Stimulated activated naive CD8-positive, alpha-beta T cell treated with anti-CD3 and anti-CD28 coated beads, Interleukin-15, amount 100 ng/mL, for 72 hours (primary cell): ENCODE measurements at regions not wholly inside any gene's neighbourhood (a gene's known extent, or its start where the extent isn't known, plus 50 kb on each side); places are given as distances from the start of the nearest gene placed in this dataset.
"Not testable (repeated sequence)": the region's sequence is repeated elsewhere in the genome, so short reads cannot be mapped to it uniquely, and the experiment has no call there.

Source experiments
- ATAC-seq: fragments of 150-1000 bp; cut with Tn5 transposase; 2 replicates; pipeline ENCODE4 v1.10.0; 2021; ENCODE audit warnings: mild to moderate bottlenecking, moderate library complexity
- DNase-seq, 2 donors: peaks; one replicate each; pipeline ENCODE4 v3.0.0; 2021 to 2022
- H3K27ac Mint-ChIP-seq, 2 donors: one replicate each; pipeline ENCODE4 v1.8.0; 2022; ENCODE audit warnings: mild to moderate bottlenecking in 2 of 2, mixed read lengths in 2 of 2, moderate library complexity in 2 of 2
- H3K27me3 Mint-ChIP-seq: one replicate; pipeline ENCODE4 v1.8.0; 2022; ENCODE audit warnings: mixed read lengths
- H3K4me1 Mint-ChIP-seq: one replicate; pipeline ENCODE4 v1.8.0; 2022; ENCODE audit warnings: mild to moderate bottlenecking, mixed read lengths
- H3K4me3 Mint-ChIP-seq, 2 donors: one replicate each; pipeline ENCODE4 v1.8.0; 2022; ENCODE audit warnings: mild to moderate bottlenecking in 2 of 2, mixed read lengths in 2 of 2, moderate library complexity in 1 of 2
- H3K9me3 Mint-ChIP-seq, 2 donors: one replicate each; pipeline ENCODE4 v1.8.0; 2022; ENCODE audit warnings: mixed read lengths in 2 of 2

- no peak overlapping the region for H3K4me3 Mint-ChIP-seq
These were observed 121.6 kb upstream of the MXRA5 start for GRCh38 chrX:3468031-3468430.

GRCh38 chrX:3465017-3465416, 118.6 kb upstream of the MXRA5 start:
- DNase-seq (no peak), ATAC-seq (no peak)
- H3K9me3 Mint-ChIP-seq = no peaks in the 10 kb centered on the region
- no peaks in the 10 kb centered on the region for H3K27me3 Mint-ChIP-seq
- no peak overlapping the region for H3K4me3 Mint-ChIP-seq
- no peaks in the 10 kb centered on the region for H3K4me1 Mint-ChIP-seq
- H3K27ac Mint-ChIP-seq = no peak overlapping the region

More at GRCh38 chrX:3468031-3468430, 121.6 kb upstream of the MXRA5 start:
- DNase-seq = no peak
- no peaks in the 10 kb centered on the region for H3K4me1 Mint-ChIP-seq
- ATAC-seq = no peak
- H3K27ac Mint-ChIP-seq = no peak overlapping the region
- no peaks in the 10 kb centered on the region for H3K9me3 Mint-ChIP-seq
- no peaks in the 10 kb centered on the region for H3K27me3 Mint-ChIP-seq

DNA sequence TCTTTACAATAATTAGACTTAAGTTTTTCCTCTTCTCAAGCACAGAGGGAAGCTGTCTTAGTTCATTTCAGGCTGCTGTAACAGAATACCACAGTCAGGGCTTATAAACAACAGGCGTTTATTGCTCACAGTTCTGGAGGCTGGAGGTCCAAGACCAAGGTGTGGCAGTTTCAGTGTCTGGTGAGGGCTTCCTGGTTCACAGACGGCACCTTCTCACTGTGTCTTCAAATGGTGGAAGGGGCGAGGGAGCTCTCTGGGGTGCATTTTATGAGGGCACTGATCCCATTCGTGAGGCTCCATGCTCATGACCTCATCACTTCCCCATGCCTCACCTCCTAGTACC, 115.7 kb upstream of the MXRA5 start:
- Mint-ChIP-seq H3K27me3 (no peaks in the 10 kb centered on the region), H3K4me1 (no peaks in the 10 kb centered on the region), H3K4me3 (no peak overlapping the region), H3K9me3 (peaks cover 0 to 7% of the 10 kb centered on the region in 2 donors), H3K27ac (no peak overlapping the region)
- DNase-seq = no peak
- no peak for ATAC-seq

- Mint-ChIP-seq H3K4me1 (no peaks in the 10 kb centered on the region), H3K9me3 (peaks cover 0 to 7% of the 10 kb centered on the region in 2 donors), H3K4me3 (no peak overlapping the region), H3K27me3 (no peaks in the 10 kb centered on the region), H3K27ac (no peak overlapping the region)
- no peak for ATAC-seq
- DNase-seq = no peak
These were observed 115.1 kb upstream of the MXRA5 start for GRCh38 chrX:3461397-3462165.

- peaks cover 0 to 7% of the 10 kb centered on the region in 2 donors for H3K9me3 Mint-ChIP-seq
- DNase-seq (no peak), ATAC-seq (no peak)
- no peaks in the 10 kb centered on the region for H3K4me1 Mint-ChIP-seq
- no peaks in the 10 kb centered on the region for H3K27me3 Mint-ChIP-seq
- no peak overlapping the region for H3K27ac Mint-ChIP-seq
- no peak overlapping the region for H3K4me3 Mint-ChIP-seq
These were observed 109.3 kb upstream of the MXRA5 start for GRCh38 chrX:3455796-3456195.

GRCh38 chrX:3451571-3451970, 105.1 kb upstream of the MXRA5 start:
- H3K4me1 Mint-ChIP-seq = no peaks in the 10 kb centered on the region
- no peak overlapping the region for H3K27ac Mint-ChIP-seq
- DNase-seq (no peak), ATAC-seq (no peak)
- no peak overlapping the region for H3K4me3 Mint-ChIP-seq
- peaks cover 0 to 8% of the 10 kb centered on the region in 2 donors for H3K9me3 Mint-ChIP-seq
- H3K27me3 Mint-ChIP-seq = no peaks in the 10 kb centered on the region

DNA sequence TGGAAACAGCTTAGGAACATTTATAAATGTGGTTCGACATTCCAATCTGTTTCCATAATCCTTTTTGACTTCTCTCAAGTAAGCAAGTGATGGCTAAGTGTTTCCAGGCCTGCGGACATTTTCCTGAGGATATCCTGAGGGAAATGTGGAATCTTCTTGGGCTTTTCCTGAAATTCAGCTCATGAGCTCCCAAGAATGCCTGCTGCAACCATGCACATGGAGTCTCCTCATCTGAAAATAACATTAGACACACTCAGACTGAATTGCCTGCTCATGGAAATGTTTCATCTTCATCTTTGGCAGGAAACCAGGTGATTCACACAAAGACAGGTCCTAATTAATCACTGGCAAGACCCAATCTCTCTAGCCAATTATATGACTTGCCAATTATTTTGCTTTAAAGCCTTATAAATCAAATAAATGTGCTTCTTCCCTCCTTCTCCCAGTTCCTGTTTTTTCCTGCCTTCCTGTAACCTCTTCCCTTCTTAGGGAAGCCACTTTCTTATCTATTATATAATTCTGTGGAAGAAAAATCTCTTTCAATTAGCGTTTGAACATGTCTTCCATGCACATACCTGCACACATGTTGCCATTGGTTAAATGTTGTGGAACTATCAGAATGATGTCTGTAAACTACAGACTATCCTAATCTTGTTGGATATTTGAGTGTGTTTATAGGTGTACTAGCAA, 104.6 kb upstream of the MXRA5 start:
- ATAC-seq = no peak
- no peaks in the 10 kb centered on the region for H3K4me1 Mint-ChIP-seq
- H3K27me3 Mint-ChIP-seq = no peaks in the 10 kb centered on the region
- no peak overlapping the region for H3K4me3 Mint-ChIP-seq
- no peak overlapping the region for H3K27ac Mint-ChIP-seq
- no peak for DNase-seq
- H3K9me3 Mint-ChIP-seq = peaks cover 0 to 8% of the 10 kb centered on the region in 2 donors

DNA sequence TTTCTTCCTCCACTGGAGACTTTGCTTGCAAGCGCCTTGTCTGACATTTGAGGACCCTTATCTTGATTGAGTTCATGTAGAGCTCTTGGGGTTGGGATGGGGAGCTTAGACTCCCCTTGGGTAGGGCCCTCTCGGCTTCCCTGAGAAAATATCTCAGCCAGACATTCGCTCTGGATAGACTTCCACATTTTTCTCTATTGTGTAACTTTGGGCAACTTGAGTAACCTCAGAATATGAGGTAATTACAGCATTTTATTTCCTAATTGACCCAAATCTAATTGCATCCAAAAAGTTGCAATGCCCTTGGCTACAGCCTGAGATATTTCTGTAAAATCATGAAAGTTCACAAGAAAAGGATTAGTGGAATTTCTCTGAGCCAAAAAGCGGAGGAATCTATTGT, 102.8 kb upstream of the MXRA5 start:
- H3K27ac Mint-ChIP-seq = no peak overlapping the region
- no peaks in the 10 kb centered on the region for H3K4me1 Mint-ChIP-seq
- peaks cover 0 to 8% of the 10 kb centered on the region in 2 donors for H3K9me3 Mint-ChIP-seq
- ATAC-seq = no peak
- no peak overlapping the region for H3K4me3 Mint-ChIP-seq
- no peak for DNase-seq
- no peaks in the 10 kb centered on the region for H3K27me3 Mint-ChIP-seq

DNA sequence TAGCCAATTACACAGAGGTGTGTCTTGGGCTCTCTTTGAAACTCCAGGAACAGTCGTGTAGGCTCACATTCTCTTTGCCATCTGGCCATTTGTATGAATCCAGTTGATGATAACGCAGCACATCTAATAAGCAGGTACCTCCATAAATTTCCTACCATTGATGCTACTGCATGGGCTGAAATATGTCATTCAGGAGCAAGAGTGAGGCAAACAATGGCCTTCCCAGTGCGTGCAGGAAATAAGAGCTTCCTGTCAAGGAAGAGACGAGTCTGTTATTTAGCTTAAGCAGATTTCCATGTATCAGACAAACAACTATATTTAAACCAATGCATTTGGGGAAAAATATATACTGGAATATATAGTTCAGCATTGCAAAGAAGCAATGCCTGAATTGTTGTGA, 102.1 kb upstream of the MXRA5 start:
- H3K4me3 Mint-ChIP-seq = no peak overlapping the region
- DNase-seq (no peak), ATAC-seq (no peak)
- no peak overlapping the region for H3K27ac Mint-ChIP-seq
- no peaks in the 10 kb centered on the region for H3K27me3 Mint-ChIP-seq
- H3K9me3 Mint-ChIP-seq = peaks cover 0 to 8% of the 10 kb centered on the region in 2 donors
- no peaks in the 10 kb centered on the region for H3K4me1 Mint-ChIP-seq

GRCh38 chrX:3445806-3446490, 99.5 kb upstream of the MXRA5 start:
- H3K4me3 Mint-ChIP-seq = no peak overlapping the region
- H3K4me1 Mint-ChIP-seq = no peaks in the 10 kb centered on the region
- no peaks in the 10 kb centered on the region for H3K27me3 Mint-ChIP-seq
- peaks cover 0 to 8% of the 10 kb centered on the region in 2 donors for H3K9me3 Mint-ChIP-seq
- H3K27ac Mint-ChIP-seq = no peak overlapping the region
- no peak for ATAC-seq
- DNase-seq = no peak

DNA sequence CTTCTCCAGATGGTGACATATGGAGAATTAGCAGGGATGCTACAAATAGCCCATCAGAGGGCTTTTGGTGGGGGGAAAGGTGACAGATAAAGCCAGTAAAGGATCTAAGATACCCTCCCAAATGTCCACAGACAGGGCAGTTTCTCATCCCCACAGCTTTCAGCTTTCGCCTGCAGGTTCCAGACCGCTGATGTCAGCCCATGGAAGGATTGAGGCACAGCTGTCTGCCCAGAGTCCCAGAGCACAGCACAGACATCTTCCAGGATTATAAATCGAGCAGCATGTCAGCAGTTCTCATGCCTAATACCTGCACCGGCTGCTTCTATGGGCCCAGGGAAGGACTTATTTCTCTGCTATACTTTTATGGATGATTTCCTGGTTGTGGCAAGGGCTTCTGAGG, 96.7 kb upstream of the MXRA5 start:
- Mint-ChIP-seq H3K27me3 (no peaks in the 10 kb centered on the region), H3K27ac (no peak overlapping the region), H3K4me1 (no peaks in the 10 kb centered on the region), H3K9me3 (peaks cover 0 to 6% of the 10 kb centered on the region in 2 donors), H3K4me3 (no peak overlapping the region)
- DNase-seq = no peak
- no peak for ATAC-seq

- H3K9me3 Mint-ChIP-seq = peaks cover 0 to under 1% of the 10 kb centered on the region in 2 donors
- no peak overlapping the region for H3K4me3 Mint-ChIP-seq
- no peak overlapping the region for H3K27ac Mint-ChIP-seq
- no peak for DNase-seq
- no peaks in the 10 kb centered on the region for H3K27me3 Mint-ChIP-seq
- no peaks in the 10 kb centered on the region for H3K4me1 Mint-ChIP-seq
- ATAC-seq = no peak
These were observed 96.2 kb upstream of the MXRA5 start for GRCh38 chrX:3442691-3443090.

DNA sequence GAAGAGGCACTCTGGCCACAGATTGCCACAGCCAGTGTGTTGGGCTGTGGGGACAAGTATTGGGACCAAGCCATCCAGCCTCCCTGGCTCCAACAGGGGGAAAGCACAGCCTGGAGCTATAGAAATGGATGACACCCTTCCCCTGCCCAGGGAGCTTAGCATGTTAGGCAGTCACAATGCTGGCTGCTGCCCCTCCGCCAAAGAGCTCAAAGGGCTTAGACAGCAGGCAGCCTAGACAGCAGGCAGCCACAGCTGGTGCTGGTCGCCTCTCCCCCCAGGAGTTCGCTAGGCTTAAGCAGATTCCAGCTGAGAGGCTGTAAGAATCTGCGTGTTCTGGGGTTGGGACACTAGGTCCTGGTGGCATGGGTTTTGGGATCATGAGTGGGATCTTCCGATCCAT, 94.5 kb upstream of the MXRA5 start:
- Mint-ChIP-seq H3K27ac (no peak overlapping the region), H3K4me3 (no peak overlapping the region), H3K9me3 (no peaks in the 10 kb centered on the region), H3K27me3 (no peaks in the 10 kb centered on the region), H3K4me1 (no peaks in the 10 kb centered on the region)
- ATAC-seq (no peak), DNase-seq (no peak)

DNA sequence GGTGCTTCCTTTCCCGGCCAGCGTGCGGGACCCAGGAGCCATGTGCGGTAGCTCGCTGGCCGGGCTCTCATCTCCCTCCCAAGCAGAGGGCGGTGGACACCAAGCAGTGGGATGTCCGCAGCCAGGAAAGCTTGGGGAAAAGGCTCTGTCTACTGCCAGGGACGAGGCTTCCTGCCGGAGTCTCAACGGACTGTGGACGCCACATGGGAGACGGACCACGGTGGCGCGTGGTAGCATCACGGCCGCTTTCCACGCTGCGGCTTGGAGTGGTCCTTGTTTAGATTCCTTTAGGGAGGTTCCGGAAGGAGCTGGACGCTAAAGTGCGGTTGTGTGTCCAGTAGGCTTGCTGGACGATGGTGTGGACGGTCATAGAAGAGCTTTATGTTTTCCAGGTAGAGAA, 89.5 kb upstream of the MXRA5 start:
- H3K27ac Mint-ChIP-seq, H3K9me3 Mint-ChIP-seq, DNase-seq, H3K4me1 Mint-ChIP-seq, ATAC-seq, H3K4me3 Mint-ChIP-seq, H3K27me3 Mint-ChIP-seq: not testable (repeated sequence)

- no peak for ATAC-seq
- Mint-ChIP-seq H3K4me3 (no peak overlapping the region), H3K27ac (no peak overlapping the region), H3K9me3 (no peaks in the 10 kb centered on the region), H3K27me3 (no peaks in the 10 kb centered on the region), H3K4me1 (no peaks in the 10 kb centered on the region)
- DNase-seq = no peak
These were observed 88.6 kb upstream of the MXRA5 start for GRCh38 chrX:3435057-3435456.

DNA sequence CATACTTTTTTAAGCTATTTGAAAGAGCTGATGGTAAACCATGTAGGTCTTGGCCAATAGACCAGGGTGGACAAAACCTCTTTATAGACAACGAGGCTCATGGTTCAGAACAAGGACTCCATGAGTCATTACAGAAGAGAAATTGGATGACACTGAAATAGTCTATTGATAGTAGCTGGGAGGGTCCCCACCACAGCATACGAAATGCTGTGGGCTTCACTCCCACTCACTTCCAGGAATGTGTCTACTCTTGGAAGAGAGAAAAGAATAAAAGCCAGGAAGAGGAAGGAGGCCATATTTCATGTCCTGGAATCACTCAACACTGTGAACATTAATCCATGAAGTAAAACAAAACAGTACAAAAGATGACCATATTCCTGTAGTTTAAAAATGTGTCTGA, 82.3 kb upstream of the MXRA5 start:
- H3K27ac Mint-ChIP-seq = no peak overlapping the region
- H3K9me3 Mint-ChIP-seq = no peaks in the 10 kb centered on the region
- no peaks in the 10 kb centered on the region for H3K4me1 Mint-ChIP-seq
- DNase-seq = no peak
- no peak overlapping the region for H3K4me3 Mint-ChIP-seq
- no peak for ATAC-seq
- H3K27me3 Mint-ChIP-seq = no peaks in the 10 kb centered on the region
